ENCODE measurements at regions not wholly inside any gene's neighbourhood (a gene's known extent, or its start where the extent isn't known, plus 50 kb on each side); places are given as distances from the start of the nearest gene placed in this dataset.
A peak's percentile ranks its signal among the peaks of the same experiment; 100 is the strongest.

DNA sequence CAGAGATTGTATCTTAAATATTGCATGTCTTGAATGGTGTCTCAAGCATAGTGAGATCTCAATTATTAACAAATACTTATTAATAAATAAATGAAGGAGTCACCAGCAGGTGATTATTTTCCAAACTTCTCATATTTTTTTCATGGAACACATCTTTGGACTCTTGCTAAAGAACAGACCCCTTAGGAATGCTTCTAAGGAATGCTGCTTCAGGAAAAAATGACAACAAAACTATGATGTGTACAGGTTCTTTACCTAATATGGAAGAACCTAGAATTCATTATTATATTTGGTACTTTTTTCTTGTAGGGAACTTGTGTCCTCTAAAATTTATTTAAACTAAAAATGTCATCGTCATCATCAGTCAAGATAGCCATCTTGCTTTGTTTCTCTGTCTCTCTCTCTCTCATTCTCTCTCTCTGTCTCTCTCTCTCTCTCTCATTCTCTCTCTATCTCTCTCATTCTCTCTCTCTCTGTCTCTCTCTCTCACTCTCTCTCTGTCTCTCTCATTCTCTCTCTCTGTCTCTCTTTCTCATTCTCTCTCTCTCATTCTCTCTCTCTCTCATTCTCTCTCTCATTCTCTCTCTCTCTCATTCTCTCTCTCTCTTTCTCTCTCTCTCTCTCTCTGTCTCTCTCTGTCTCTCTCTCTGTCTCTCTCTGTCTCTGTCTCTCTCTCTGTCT, 63.0 kb upstream of the ETS2 start:
- no peak for DNase-seq

DNA sequence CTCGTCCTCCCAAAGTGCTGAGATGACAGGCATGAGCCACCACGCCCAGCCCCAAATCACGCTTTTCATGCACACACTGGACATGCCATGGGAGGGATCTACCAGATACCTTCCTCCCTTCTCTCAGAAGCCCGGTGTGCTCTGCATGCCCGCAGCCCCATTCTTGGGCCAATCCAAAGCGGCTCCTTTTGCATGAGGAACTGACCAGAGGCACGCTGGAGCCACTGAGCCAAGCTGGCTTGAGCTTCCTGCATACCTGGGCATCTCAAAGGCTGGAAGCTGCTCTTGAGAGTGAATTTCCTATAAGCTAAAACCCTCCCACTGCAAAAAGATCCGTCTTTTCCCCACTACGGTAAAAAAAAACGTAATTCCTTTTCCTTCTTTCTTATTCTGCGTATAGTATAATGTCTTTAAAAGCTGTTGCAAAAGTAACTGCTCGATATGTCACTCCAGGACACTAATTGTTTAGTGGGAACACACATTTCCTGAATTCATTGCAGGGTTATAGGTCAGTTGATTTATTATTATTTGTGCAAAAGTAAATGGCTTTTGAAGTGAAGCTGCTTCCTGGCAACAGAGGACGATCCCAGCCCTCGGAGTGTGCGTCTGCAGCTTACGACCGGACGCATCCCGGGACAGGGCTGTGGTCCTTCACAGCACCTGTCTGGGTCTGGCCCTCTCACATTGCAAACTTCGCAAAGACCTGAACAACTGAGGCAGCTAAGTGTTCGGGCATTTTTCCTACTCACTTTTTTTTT, 61.8 kb upstream of the ETS2 start:
- no peak for DNase-seq

DNA sequence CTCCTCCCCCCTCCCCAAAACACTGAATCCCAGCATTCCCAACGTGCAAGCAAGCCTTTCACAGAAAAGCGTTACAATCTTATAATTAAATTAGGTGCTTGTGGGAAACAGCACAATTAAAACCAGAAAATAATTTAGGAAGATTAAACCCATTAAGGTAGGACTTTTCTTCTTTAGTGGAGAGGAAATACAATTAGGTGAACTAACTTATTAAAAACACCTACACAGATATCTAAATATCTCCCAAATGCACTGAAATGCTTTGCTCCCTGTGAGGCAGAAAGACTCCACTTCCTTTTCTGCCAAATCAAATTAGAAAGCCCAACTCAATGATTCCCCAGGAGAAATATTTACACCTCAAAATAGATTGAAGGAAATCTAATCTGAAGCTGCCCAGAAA, 60.9 kb upstream of the ETS2 start:
- DNase-seq = no peak

DNA sequence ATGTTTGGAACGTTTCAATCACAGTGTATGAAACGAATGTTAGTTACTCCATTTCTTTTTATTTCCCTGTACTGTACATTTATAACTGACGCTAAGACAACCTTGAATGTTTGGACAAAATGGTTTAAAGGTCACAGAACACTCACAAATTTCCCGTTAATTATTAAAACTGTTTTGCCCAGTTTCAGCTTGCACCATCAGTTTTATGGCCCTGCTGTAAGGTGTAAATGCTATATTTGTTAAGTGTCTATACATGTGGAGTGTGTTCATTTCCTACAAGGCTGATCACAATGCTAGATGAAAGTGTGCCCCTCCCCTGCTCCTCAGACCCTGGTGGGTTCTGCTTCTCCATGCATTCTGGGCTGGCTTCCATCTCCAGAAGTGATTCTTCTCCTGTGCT, 57.9 kb upstream of the ETS2 start:
- DNase-seq = no peak

DNA sequence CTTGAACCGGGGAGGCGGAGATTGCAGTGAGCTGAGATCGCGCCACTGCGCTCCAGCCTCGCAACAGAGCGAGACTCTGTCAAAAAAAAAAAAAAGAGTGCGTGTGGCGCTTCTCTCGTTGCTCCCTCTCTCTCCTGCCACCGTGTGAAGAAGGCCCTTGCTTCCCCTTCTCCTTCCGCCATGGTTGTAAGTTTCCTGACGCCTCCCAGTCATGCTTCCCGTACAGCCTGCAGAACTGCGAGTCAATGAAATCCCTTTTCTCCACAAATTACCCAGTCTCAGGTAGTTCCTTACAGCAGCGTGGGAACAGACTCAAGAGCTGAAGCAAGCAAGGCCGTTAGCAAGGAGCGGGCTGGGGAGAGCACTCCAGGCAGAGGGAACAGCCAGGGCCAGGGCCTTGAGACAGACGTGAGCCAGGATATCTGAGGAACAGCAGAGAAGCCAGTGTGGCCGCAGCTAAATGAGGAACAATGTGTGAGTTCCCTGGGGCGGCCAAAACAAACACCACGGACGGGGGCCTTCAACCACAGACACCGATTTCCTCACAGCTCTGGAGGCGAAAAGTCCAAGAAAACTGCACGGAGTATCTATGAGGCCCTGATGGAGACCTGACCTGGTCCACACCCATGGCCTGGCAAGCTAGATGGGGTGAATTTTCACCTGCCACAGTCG, 54.2 kb upstream of the ETS2 start:
- DNase-seq = peak; percentile 67 to 73

DNA sequence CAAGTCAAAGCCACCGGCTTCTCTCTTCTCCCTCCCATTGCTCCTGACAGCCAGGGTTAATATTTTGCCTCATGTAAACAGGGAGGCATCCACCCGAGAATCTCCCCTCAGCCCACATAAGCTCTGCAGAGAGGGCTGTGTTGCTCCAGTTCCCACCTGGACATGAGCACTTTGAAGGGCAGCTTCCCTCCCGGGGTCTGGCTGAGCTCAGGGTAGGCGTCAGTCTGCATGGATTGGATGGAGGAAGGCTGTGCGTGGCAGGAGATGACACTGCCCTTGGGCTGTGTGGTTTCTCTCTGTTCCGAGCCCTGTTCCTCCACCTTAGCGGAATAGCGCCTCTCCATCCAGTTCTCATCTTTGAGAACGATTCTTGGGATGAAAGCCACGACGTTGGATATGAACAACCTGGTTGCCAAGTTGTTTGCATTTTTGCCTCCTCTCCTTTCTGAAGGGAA, 53.7 kb upstream of the ETS2 start:
- peak in 1 of 2 donors; percentile 0 for DNase-seq

DNA sequence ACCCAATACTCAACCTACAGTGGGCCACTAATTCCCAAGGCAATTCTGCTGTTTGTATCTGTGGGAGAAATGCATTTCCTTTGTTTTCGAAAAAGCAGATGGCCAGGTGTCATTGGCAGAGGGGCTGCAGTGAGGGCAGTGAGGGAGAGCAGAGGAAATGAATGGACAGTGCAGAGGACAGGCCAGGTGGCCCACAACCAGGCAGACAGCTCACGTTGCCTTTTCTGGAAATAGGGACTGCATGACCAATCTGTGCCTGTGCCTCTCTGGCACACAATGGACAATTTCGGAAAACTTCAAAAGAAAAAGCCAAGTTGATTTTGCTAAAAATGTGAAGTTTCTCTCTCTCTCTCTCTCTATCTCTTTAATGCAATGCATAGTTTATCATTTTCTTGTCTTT, 52.6 kb upstream of the ETS2 start:
- no peak for DNase-seq

DNA sequence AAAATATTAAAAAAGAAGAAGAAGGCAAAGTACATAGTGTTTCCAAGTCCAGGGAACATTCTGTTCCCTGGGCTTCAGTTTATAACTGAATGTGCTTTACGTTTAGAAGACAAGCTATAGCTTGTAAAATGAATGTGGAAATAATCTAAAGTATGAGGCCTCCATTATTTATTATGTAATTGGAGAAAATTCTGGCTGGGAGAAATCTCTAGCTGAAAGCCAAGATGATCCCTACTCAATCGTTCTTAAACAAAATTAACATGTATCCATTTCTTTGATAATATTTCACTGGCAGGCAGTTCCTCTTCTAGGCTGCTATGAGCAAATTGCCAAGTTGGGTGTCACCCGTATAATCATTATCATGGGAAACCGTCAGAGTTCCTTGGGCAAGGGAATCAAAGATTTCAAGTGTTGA, 52.2 kb upstream of the ETS2 start:
- peak in 1 of 2 donors; percentile 50 for DNase-seq

Data from inflammatory macrophage treated with lipopolysaccharide for 1 hour (primary cell).